Activated CD4-positive, alpha-beta memory T cell treated with anti-CD3 and anti-CD28 coated beads for 36 hours (primary cell): ENCODE measurements at regions not wholly inside any gene's neighbourhood (a gene's known extent, or its start where the extent isn't known, plus 50 kb on each side); places are given as distances from the start of the nearest gene placed in this dataset.

Experiments
- CTCF ChIA-PET: fragments of 350-600 bp; sonication (Branson Sonifier 250); formaldehyde crosslinking; loops from one replicate; lab custom pipeline; 2021; ENCODE audit warnings: antibody characterized with exemption, inconsistent platforms; lab: Charles Lee
- POLR2A ChIA-PET: fragments of 350-600 bp; sonication (Branson Sonifier 250); formaldehyde crosslinking; loops from one replicate; lab custom pipeline; 2021; ENCODE audit warnings: antibody characterized with exemption; lab: Charles Lee
- DNase-seq: peaks from one replicate; pipeline ENCODE4 v3.0.0-alpha.2; 2020
- H3K27ac Mint-ChIP-seq: one replicate; pipeline ENCODE4 v1.8.0; 2021; ENCODE audit warnings: mixed read lengths
- H3K27me3 Mint-ChIP-seq: one replicate; pipeline ENCODE4 v1.8.0; 2021; ENCODE audit warnings: mixed read lengths
- H3K36me3 Mint-ChIP-seq: one replicate; pipeline ENCODE4 v1.8.0; 2021; ENCODE audit warnings: mixed read lengths
- H3K4me1 Mint-ChIP-seq: one replicate; pipeline ENCODE4 v1.8.0; 2021; ENCODE audit warnings: low read depth, mixed read lengths
- H3K4me3 Mint-ChIP-seq: one replicate; pipeline ENCODE4 v1.8.0; 2021; ENCODE audit warnings: mild to moderate bottlenecking, mixed read lengths
- H3K9me3 Mint-ChIP-seq: one replicate; pipeline ENCODE4 v1.8.0; 2021; ENCODE audit warnings: mixed read lengths
- intact Hi-C: fragments of 100-400 bp; cut with micrococcal nuclease; formaldehyde crosslinking; loops from one replicate; pipeline ENCODE4 v1.15.1; 2023

DNA sequence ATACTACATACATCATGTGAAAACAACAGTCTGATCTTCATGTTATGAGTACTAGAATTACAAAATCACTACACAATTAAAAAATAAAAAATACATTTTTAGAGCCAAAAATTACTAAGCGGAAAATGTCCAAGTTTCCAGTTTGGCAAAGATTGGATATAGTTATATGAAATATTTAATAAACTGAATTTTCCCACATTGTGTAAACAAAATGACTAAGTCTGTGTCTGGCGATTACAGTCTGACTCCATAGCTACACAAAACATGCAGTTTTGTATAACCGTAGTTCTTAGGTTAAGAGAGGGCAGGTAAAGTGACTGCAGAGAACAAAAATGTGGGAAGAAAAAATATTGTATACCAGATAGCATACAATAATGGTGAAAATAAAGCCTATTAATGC is 59.2 kb upstream of the TMEM47 start:
- H3K9me3 Mint-ChIP-seq: peaks cover under 1% of the 10 kb centered on the region

DNA sequence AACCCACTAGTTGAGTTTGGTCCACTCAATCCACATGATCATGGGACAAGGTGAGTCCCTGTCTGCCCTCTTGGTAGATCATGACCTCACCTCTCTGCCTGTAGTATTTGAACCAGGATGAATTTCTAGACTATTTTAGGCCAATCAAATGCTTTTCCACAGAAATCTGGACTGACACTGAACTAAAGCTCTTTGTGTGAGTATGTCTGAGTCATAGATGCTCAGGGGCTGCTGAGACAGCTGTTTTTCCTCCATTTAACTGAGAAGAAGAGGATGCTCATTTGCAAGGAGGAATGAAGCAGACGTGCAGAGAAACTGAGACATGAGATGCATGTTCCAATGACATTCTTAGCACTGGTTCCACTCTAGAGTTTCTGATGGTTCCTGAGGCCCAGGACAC is 77.3 kb upstream of the TMEM47 start:
- Mint-ChIP-seq H3K4me3 (no peak overlapping the region), H3K27me3 (no peaks in the 10 kb centered on the region), H3K36me3 (no peaks in the 10 kb centered on the region), H3K27ac (no peak overlapping the region), H3K9me3 (peaks cover 6% of the 10 kb centered on the region), H3K4me1 (no peaks in the 10 kb centered on the region)
- CTCF ChIA-PET: no interaction called here
- POLR2A ChIA-PET: no interaction called here
- DNase-seq: no peak
- intact Hi-C loops: no loop called here

More for the DNA sequence above, 59.2 kb upstream of the TMEM47 start:
- Mint-ChIP-seq H3K4me1 (no peaks in the 10 kb centered on the region), H3K4me3 (no peak overlapping the region), H3K36me3 (no peaks in the 10 kb centered on the region), H3K27me3 (no peaks in the 10 kb centered on the region), H3K27ac (no peak overlapping the region)
- POLR2A ChIA-PET: no interaction called here
- intact Hi-C loops: no loop called here
- CTCF ChIA-PET: no interaction called here
- DNase-seq: no peak

DNA sequence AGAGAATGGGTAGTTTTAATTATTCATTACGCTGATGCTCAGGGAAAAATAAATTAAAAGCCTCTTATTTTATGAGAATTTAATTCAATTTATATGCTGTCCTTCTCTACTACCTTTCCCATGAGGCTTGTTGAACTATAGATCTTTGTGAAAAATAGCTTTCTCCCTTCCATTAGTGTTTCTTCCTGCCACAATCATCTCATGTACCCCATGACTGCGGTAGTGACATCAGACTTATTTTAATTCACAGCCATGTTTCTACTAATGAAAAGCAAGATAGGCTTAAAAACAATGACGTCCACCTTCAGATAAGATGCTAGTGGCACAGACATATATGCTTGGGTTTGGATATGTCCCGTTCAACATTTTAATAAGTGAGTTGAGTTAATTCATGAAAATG is 87.4 kb upstream of the TMEM47 start:
- no peak overlapping the region for H3K4me3 Mint-ChIP-seq
- POLR2A ChIA-PET: no interaction called here
- no peak overlapping the region for H3K27ac Mint-ChIP-seq
- no peaks in the 10 kb centered on the region for H3K4me1 Mint-ChIP-seq
- no peaks in the 10 kb centered on the region for H3K27me3 Mint-ChIP-seq
- intact Hi-C loops: no loop called here
- H3K36me3 Mint-ChIP-seq: no peaks in the 10 kb centered on the region
- CTCF ChIA-PET: no interaction called here
- no peak for DNase-seq
- H3K9me3 Mint-ChIP-seq: peaks cover 2% of the 10 kb centered on the region

DNA sequence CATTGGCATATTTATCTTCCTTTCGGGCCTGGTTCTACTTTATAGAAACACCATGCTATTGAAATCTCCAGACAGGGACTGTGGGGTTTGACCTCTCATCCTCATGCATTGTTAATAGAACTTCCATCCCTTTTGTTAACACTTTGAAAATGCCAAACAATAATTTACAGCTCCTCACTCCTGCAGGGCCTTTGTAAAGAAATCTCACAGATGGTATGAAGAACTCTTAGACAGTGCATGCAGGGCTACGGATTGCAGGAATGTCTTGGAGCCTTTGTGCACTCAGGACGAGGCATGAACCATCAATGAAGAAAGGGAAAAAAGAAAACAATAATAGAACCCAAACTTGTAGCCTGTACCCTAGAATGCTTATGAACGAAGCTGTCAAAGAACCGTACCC is 92.8 kb upstream of the TMEM47 start:
- intact Hi-C loops: no loop called here
- ChIA-PET POLR2A (no interaction called here), CTCF (no interaction called here)
- no peaks in the 10 kb centered on the region for H3K4me1 Mint-ChIP-seq
- DNase-seq: no peak
- H3K4me3 Mint-ChIP-seq: no peak overlapping the region
- no peaks in the 10 kb centered on the region for H3K27me3 Mint-ChIP-seq
- no peak overlapping the region for H3K27ac Mint-ChIP-seq
- no peaks in the 10 kb centered on the region for H3K36me3 Mint-ChIP-seq
- H3K9me3 Mint-ChIP-seq: peaks cover 11% of the 10 kb centered on the region

DNA sequence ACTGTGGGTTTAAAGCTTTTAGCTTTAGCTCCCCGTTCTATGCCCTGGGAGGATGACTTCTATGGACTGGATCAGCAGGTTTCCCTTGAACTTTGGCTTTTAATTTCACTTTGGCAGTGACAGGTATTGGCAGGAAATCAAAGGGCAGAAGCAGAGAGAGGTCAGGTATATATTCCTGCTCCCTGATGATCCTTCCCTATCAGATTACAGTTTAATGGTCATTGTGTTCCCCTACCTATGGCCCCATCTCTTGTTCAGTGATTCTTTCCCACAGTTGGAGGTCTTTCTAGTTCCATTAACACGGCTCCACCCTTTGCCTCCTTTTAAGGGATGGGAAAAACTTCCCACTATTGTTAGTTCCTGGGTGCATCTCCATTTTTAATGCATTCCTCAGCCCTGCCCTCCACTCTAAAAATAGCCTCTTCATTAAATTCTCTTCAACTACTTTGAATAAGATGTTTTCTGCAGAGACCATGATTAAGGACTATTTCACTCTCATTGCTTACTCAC is 107.8 kb upstream of the TMEM47 start:
- no peak for DNase-seq
- Mint-ChIP-seq H3K4me3 (no peak overlapping the region), H3K9me3 (no peaks in the 10 kb centered on the region), H3K36me3 (no peaks in the 10 kb centered on the region), H3K27ac (no peak overlapping the region), H3K27me3 (no peaks in the 10 kb centered on the region), H3K4me1 (no peaks in the 10 kb centered on the region)
- intact Hi-C loops: no loop called here
- ChIA-PET CTCF (no interaction called here), POLR2A (no interaction called here)

DNA sequence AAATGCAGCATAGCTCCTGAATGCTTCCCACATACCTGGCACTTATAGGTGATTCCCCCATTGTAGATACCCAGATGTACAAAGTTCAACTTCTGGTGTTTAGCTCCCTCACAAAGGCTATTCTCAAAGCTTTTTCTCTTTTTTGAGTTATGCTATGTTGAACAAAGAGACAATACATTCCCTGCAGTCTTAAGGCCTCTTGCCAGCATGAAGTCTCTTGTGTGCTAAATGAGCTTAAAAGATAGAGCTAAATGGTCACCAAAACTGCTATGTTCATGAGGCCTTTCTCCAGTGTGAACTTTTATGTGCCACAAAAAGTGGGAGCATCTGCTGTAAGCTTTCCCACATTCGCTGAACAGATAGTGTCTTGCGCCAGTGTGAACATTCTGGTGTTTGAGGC is 111.2 kb upstream of the TMEM47 start:
- POLR2A ChIA-PET: no interaction called here
- H3K9me3 Mint-ChIP-seq: no peaks in the 10 kb centered on the region
- no peaks in the 10 kb centered on the region for H3K27me3 Mint-ChIP-seq
- intact Hi-C loops: no loop called here
- H3K4me1 Mint-ChIP-seq: no peaks in the 10 kb centered on the region
- CTCF ChIA-PET: no interaction called here
- H3K4me3 Mint-ChIP-seq: no peak overlapping the region
- H3K27ac Mint-ChIP-seq: no peak overlapping the region
- no peak for DNase-seq
- no peaks in the 10 kb centered on the region for H3K36me3 Mint-ChIP-seq

DNA sequence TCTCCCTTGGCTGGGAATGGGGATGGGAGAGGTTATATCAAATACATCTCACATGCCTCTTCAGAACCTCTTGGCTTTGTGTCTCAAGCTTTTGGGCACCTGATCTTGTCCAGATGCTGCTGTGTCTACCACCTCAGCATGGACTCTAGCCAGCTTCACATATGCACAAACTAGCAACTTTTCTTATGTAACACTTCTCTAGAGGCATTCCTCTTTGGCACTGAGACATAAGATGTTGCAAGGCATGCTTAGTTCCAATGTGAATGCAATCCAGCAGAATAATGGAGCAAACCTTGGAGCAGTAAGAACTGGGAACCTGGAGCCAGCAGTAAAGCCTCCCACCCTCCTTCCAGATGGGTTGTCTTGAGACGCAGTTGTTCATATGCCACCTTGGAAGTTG is 113.4 kb upstream of the TMEM47 start:
- CTCF ChIA-PET: no interaction called here
- no peak for DNase-seq
- peaks cover 3% of the 10 kb centered on the region for H3K9me3 Mint-ChIP-seq
- POLR2A ChIA-PET: no interaction called here
- H3K36me3 Mint-ChIP-seq: no peaks in the 10 kb centered on the region
- no peaks in the 10 kb centered on the region for H3K27me3 Mint-ChIP-seq
- no peak overlapping the region for H3K4me3 Mint-ChIP-seq
- no peaks in the 10 kb centered on the region for H3K4me1 Mint-ChIP-seq
- intact Hi-C loops: no loop called here
- no peak overlapping the region for H3K27ac Mint-ChIP-seq

DNA sequence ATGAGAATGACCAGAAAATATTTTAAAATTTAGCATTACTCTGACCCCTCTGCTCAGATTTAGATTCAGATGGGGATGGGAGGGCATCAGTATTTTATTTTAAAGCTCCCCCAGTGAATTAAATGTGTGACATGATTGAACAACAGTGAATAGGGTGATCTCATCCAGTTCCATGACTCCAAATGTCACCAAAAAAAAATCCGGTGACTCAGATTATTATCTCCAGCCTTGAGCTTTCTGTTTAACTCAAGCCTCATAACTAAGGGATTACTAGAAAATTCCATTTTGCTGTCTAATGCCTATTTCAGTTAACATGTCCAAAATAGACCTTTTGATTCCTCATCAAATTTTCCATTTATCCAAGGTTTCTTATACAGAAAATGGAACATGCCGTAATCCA is 121.8 kb upstream of the TMEM47 start:
- Mint-ChIP-seq H3K4me1 (no peaks in the 10 kb centered on the region), H3K27ac (no peak overlapping the region), H3K27me3 (no peaks in the 10 kb centered on the region), H3K4me3 (no peak overlapping the region), H3K36me3 (no peaks in the 10 kb centered on the region), H3K9me3 (peaks cover 3% of the 10 kb centered on the region)
- no peak for DNase-seq
- POLR2A ChIA-PET: no interaction called here
- CTCF ChIA-PET: no interaction called here
- intact Hi-C loops: no loop called here

DNA sequence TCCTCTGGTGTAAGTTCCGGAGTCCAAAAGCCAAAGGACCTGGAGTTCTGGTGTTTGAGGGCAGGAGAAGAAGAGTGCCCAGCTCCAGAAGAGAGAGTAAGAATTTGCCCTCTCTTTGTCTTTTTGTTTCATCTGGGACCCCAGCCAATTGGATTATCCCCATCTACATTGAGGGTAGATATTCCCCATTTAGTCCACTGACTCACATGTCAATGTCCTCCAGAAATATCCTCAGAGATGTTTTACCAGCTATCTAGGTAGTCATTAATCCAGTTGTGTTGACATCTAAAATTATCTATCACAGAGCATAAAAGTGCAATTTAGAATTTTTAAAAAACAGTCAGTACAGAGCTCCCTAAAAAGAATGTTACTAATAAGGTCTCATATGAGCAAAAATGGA is 132.9 kb upstream of the TMEM47 start:
- no peak for DNase-seq
- no peaks in the 10 kb centered on the region for H3K36me3 Mint-ChIP-seq
- no peaks in the 10 kb centered on the region for H3K27me3 Mint-ChIP-seq
- ChIA-PET CTCF (no interaction called here), POLR2A (no interaction called here)
- no peak overlapping the region for H3K27ac Mint-ChIP-seq
- H3K4me3 Mint-ChIP-seq: no peak overlapping the region
- H3K4me1 Mint-ChIP-seq: no peaks in the 10 kb centered on the region
- no peaks in the 10 kb centered on the region for H3K9me3 Mint-ChIP-seq
- intact Hi-C loops: no loop called here

DNA sequence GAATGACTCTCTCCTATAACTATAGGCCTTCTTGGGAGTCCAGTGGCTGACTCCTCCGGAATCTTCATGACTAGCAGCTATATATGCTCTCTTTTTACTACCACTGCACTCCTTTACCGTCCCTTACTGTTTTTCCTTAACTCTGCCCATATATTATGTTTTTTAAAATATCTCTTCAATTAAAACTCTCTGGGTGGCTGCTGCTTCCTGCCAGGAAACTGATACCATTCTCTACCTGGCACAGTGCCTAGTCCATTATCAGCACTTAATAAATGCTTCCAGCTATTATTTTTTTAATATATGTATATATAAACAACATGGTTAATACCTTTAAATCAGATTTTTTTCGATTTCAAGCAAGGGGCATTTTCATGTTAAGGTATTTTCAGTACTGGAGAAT is 136.6 kb upstream of the FAM47B start:
- intact Hi-C loops: no loop called here
- DNase-seq: no peak
- Mint-ChIP-seq H3K27me3 (no peaks in the 10 kb centered on the region), H3K9me3 (peaks cover 6% of the 10 kb centered on the region), H3K36me3 (no peaks in the 10 kb centered on the region), H3K4me3 (no peak overlapping the region), H3K27ac (no peak overlapping the region), H3K4me1 (no peaks in the 10 kb centered on the region)
- CTCF ChIA-PET: no interaction called here
- POLR2A ChIA-PET: no interaction called here

DNA sequence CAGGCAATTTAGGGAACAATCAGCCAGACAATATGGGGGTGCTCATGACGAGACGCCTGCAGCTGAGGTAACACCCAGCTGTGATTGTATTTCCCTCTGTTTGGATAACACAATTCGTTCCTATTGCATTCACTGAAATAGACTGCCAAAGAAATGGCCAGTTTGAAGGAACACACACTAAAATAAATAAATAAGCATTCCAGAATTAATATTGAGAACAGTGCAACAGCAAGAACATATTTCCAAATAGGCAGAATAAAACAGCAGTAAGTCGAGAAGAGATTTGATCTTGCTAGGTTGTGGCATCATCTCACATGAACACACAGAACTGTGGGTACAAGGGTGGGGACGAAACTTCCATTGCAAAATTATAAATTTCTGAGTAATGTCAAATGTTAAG is 133.5 kb upstream of the FAM47B start:
- POLR2A ChIA-PET: no interaction called here
- intact Hi-C loops: no loop called here
- CTCF ChIA-PET: no interaction called here
- no peaks in the 10 kb centered on the region for H3K27me3 Mint-ChIP-seq
- H3K9me3 Mint-ChIP-seq: peaks cover under 1% of the 10 kb centered on the region
- no peak overlapping the region for H3K27ac Mint-ChIP-seq
- H3K4me1 Mint-ChIP-seq: no peaks in the 10 kb centered on the region
- no peak overlapping the region for H3K4me3 Mint-ChIP-seq
- no peaks in the 10 kb centered on the region for H3K36me3 Mint-ChIP-seq
- no peak for DNase-seq

DNA sequence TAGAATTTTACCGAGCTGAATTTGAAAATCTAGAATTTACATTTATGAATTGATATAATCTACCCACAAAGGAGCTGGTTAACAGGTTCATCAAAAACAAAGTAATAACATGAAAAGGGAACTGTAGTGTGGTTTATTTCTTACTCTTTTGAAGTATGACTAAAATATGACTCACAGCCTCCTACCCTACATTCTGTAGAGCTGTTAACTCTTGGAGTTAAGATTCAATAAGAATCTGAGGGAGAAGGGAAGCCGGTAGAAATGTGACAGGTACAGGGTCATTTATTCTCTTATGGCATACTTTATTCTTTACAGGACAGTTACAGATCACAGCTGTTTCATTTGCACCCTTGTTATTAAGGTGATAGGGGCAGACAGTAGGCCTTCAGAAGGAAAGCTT is 132.2 kb upstream of the FAM47B start:
- CTCF ChIA-PET: no interaction called here
- no peak for DNase-seq

DNA sequence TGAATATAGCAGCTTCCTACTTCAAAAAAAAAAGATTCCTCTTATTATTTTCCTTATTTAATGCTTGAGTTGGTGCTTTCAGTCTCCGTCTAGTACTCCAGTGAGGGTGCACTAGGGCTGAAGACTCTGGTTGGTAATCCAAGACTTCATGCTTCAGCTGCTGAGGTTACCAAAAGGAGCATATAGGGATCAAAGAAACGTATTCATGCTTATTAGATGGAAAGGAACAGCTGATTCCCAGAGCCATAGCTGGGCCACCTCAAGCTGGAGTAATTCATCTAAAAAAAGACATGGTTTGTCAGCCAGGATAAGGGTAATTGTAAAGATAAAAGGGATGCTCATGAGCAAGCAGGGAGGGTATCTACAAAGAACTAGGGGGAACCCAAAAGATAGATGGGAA is 131.7 kb upstream of the FAM47B start:
- ChIA-PET POLR2A (no interaction called here), CTCF (no interaction called here)
- Mint-ChIP-seq H3K27me3 (no peaks in the 10 kb centered on the region), H3K36me3 (no peaks in the 10 kb centered on the region), H3K4me3 (no peak overlapping the region), H3K9me3 (no peaks in the 10 kb centered on the region), H3K27ac (no peak overlapping the region), H3K4me1 (no peaks in the 10 kb centered on the region)
- intact Hi-C loops: no loop called here
- no peak for DNase-seq

More for the DNA sequence above, 132.2 kb upstream of the FAM47B start:
- intact Hi-C loops: no loop called here
- H3K4me3 Mint-ChIP-seq: no peak overlapping the region
- no peaks in the 10 kb centered on the region for H3K4me1 Mint-ChIP-seq
- H3K36me3 Mint-ChIP-seq: no peaks in the 10 kb centered on the region
- POLR2A ChIA-PET: no interaction called here
- no peaks in the 10 kb centered on the region for H3K9me3 Mint-ChIP-seq
- H3K27me3 Mint-ChIP-seq: no peaks in the 10 kb centered on the region
- H3K27ac Mint-ChIP-seq: no peak overlapping the region
